Pons (tissue), 1 donor: ENCODE measurements at regions not wholly inside any gene's neighbourhood (a gene's known extent, or its start where the extent isn't known, plus 50 kb on each side); places are given as distances from the start of the nearest gene placed in this dataset.

Experiments
- DNase-seq: peaks from one replicate; pipeline ENCODE4 v3.0.0-alpha.2; 2016; ENCODE audit warnings: low spot score

- DNase-seq, result no peak
These were observed 310.3 kb upstream of the ZNF32 start for GRCh38 chr10:43958964-43959363.

GRCh38 chr10:43958071-43958432 lies 309.4 kb upstream of the ZNF32 start:
- DNase-seq, result no peak

GRCh38 chr10:43957267-43958070 lies 308.8 kb upstream of the ZNF32 start:
- no peak for DNase-seq

GRCh38 chr10:43955978-43956377 lies 307.3 kb upstream of the ZNF32 start:
- DNase-seq, result no peak

GRCh38 chr10:43955002-43955596 lies 306.4 kb upstream of the ZNF32 start:
- DNase-seq, result no peak

- no peak for DNase-seq
These were observed 305.0 kb upstream of the ZNF32 start for GRCh38 chr10:43953672-43954071.

GRCh38 chr10:43952760-43953159 lies 304.1 kb upstream of the ZNF32 start:
- no peak for DNase-seq

GRCh38 chr10:43949351-43949750 lies 300.7 kb upstream of the ZNF32 start:
- no peak for DNase-seq

- DNase-seq, result no peak
These were observed 297.8 kb upstream of the ZNF32 start for GRCh38 chr10:43946445-43946844.

GRCh38 chr10:43945908-43946307 lies 297.2 kb upstream of the ZNF32 start:
- DNase-seq, result no peak

GRCh38 chr10:43945094-43945730 lies 296.5 kb upstream of the ZNF32 start:
- no peak for DNase-seq

- DNase-seq, result no peak
These were observed 295.9 kb upstream of the ZNF32 start for GRCh38 chr10:43944381-43945093.

- no peak for DNase-seq
These were observed 295.2 kb upstream of the ZNF32 start for GRCh38 chr10:43943818-43944360.

GRCh38 chr10:43943119-43943817 lies 294.6 kb upstream of the ZNF32 start:
- DNase-seq, result no peak

- DNase-seq, result no peak
These were observed 293.6 kb upstream of the ZNF32 start for GRCh38 chr10:43942096-43942850.

- no peak for DNase-seq
These were observed 292.5 kb upstream of the ZNF32 start for GRCh38 chr10:43940898-43941837.

GRCh38 chr10:43939939-43940820 lies 291.5 kb upstream of the ZNF32 start:
- DNase-seq, result no peak

GRCh38 chr10:43939389-43939938 lies 290.8 kb upstream of the ZNF32 start:
- no peak for DNase-seq

- no peak for DNase-seq
These were observed 290.1 kb upstream of the ZNF32 start for GRCh38 chr10:43938810-43939209.
